ENCODE measurements at regions not wholly inside any gene's neighbourhood (a gene's known extent, or its start where the extent isn't known, plus 50 kb on each side); places are given as distances from the start of the nearest gene placed in this dataset.

DNA sequence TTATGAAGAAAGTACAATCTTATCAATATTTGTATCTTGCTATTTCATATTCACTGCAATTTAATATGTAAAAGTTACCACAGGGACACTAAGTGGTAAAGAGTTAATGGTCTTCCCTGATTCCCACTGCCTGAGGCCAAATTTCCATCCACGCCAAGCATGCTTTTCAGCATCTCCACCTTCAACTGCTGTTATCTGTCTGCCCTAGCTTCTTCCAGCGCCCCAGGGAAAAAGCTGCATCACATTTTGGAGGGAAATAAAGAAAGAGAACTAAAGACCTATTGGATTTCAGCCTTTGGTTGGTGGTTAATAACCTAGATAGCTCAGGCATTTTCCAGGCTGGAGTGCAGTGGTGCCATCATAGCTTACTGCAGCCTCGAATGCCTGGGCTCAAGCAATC, 61.3 kb upstream of the NKX2-2 start:
- WGBS (ENCODE audit: extremely low coverage, insufficient read length, low lambda C conversion rate) = no CpG with 5 or more reads among the region's 3 CpGs

More for the DNA sequence above, 61.3 kb upstream of the NKX2-2 start:
- no peak overlapping the region for H3K4me2 ChIP-seq (ENCODE audit: insufficient read depth, insufficient read length, low read length)
- no peaks in the 10 kb centered on the region for H3K79me2 ChIP-seq (ENCODE audit: insufficient read depth, low read length)
- no peak overlapping the region for H3K27ac Mint-ChIP-seq
- no peak overlapping the region for H2BK5ac ChIP-seq (ENCODE audit: insufficient read length, low read length)
- no peak overlapping the region for H2AK5ac ChIP-seq (ENCODE audit: insufficient read length, low read length)
- peaks cover 0 to 2% of the 10 kb centered on the region in 2 experiments; a peak in 1 of 5 replicates for H3K9me3 Mint-ChIP-seq
- no peak overlapping the region for H2AFZ ChIP-seq (ENCODE audit: low read length)
- H3K27me3 Mint-ChIP-seq (ENCODE audit: low read depth) = peaks cover 34% of the 10 kb centered on the region
- no peak overlapping the region for H4K8ac ChIP-seq (replicated peaks; ENCODE audit: insufficient read length, low read depth, low read length)
- H3K23ac ChIP-seq (ENCODE audit: insufficient read length, low read depth, low read length) = no peak overlapping the region
- TF ChIP-seq, protein P1, sequence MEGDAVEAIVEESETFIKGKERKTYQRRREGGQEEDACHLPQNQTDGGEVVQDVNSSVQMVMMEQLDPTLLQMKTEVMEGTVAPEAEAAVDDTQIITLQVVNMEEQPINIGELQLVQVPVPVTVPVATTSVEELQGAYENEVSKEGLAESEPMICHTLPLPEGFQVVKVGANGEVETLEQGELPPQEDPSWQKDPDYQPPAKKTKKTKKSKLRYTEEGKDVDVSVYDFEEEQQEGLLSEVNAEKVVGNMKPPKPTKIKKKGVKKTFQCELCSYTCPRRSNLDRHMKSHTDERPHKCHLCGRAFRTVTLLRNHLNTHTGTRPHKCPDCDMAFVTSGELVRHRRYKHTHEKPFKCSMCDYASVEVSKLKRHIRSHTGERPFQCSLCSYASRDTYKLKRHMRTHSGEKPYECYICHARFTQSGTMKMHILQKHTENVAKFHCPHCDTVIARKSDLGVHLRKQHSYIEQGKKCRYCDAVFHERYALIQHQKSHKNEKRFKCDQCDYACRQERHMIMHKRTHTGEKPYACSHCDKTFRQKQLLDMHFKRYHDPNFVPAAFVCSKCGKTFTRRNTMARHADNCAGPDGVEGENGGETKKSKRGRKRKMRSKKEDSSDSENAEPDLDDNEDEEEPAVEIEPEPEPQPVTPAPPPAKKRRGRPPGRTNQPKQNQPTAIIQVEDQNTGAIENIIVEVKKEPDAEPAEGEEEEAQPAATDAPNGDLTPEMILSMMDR (conservative IDR thresholded peaks at IDR 0.05) = no peak
- no peak overlapping the region for H4K91ac ChIP-seq (ENCODE audit: insufficient read length, low read depth, low read length)
- peaks cover 17% of the 10 kb centered on the region in 2 experiments for H3K4me1 Mint-ChIP-seq
- no peaks in the 10 kb centered on the region for H4K20me1 ChIP-seq (ENCODE audit: control insufficient read depth, insufficient read depth, insufficient read length)
- no peak overlapping the region for H3K27ac ChIP-seq (ENCODE audit: insufficient read length, low read depth, low read length)
- H3K9me3 ChIP-seq (ENCODE audit: control insufficient read depth, low read depth, low read length) = no peaks in the 10 kb centered on the region
- H2BK12ac ChIP-seq (ENCODE audit: insufficient read length, low read depth, low read length) = no peak overlapping the region
- H3K56ac ChIP-seq (ENCODE audit: insufficient read length, low read depth, low read length) = no peak overlapping the region
- H3K4me1 ChIP-seq (ENCODE audit: insufficient read depth, low read length) = peaks cover 9% of the 10 kb centered on the region; the same call in 1 of the 2 replicates
- no peaks in the 10 kb centered on the region for H3K27me3 ChIP-seq (ENCODE audit: insufficient read depth, low read length)
- no peak overlapping the region for H2BK15ac ChIP-seq (ENCODE audit: low read depth, low read length)
- no peak overlapping the region for H3K4ac ChIP-seq (ENCODE audit: low read depth, low read length)
- H2BK120ac ChIP-seq (ENCODE audit: low read depth, low read length, poor library complexity, severe bottlenecking) = no peak overlapping the region
- H3K9ac ChIP-seq (ENCODE audit: extremely low read depth, insufficient read length, low read length) = no peak overlapping the region
- H2BK20ac ChIP-seq (ENCODE audit: low read depth, low read length, poor library complexity, severe bottlenecking) = no peak overlapping the region
- H4K5ac ChIP-seq (ENCODE audit: insufficient read length, low read depth, low read length) = no peak overlapping the region
- no peak for DNase-seq
- H3K36me3 Mint-ChIP-seq (ENCODE audit: insufficient read depth in 1 of 3, low read depth in 3 of 3) = no peaks in the 10 kb centered on the region
- no peak overlapping the region for H3K4me3 Mint-ChIP-seq
- H3K23me2 ChIP-seq (ENCODE audit: insufficient read length, low read depth, low read length, poor library complexity, severe bottlenecking) = no peaks in the 10 kb centered on the region
- H3T11ph ChIP-seq (ENCODE audit: low read length) = no peak overlapping the region
- no peaks in the 10 kb centered on the region for H3K79me1 ChIP-seq (ENCODE audit: insufficient read depth, low read depth, low read length, poor library complexity, severe bottlenecking)
- no peak overlapping the region for H3K14ac ChIP-seq (ENCODE audit: insufficient read depth, low read length)
- no peak overlapping the region for H3K18ac ChIP-seq (ENCODE audit: insufficient read length, low read depth, low read length)

All from H9 (cell line).